GM23248 (cell line): ENCODE measurements at regions not wholly inside any gene's neighbourhood (a gene's known extent, or its start where the extent isn't known, plus 50 kb on each side); places are given as distances from the start of the nearest gene placed in this dataset.

Source experiments
- DNase-seq: peaks from one replicate; pipeline ENCODE4 v3.0.0-alpha.2; 2015
- H2AFZ ChIP-seq: fragments of 200-600 bp; sonication (generic); 2 replicates; pipeline ENCODE4 v1.6.1; 2016; ENCODE audit warnings: antibody characterized with exemption
- H3F3A ChIP-seq: fragments of 200-600 bp; sonication (generic); 2 replicates; pipeline ENCODE4 v1.6.1; 2016; ENCODE audit warnings: mild to moderate bottlenecking, antibody characterized with exemption, mixed run types; ENCODE audit not compliant: insufficient read depth
- H3K27ac ChIP-seq: fragments of 200-600 bp; sonication (generic); 2 replicates; pipeline ENCODE4 v1.5.1; 2016; ENCODE audit warnings: mild to moderate bottlenecking
- H3K27me3 ChIP-seq: fragments of 200-600 bp; sonication (generic); replicated peaks from 2 replicates; pipeline ENCODE4 v1.6.1; 2016; ENCODE audit warnings: mild to moderate bottlenecking; ENCODE audit not compliant: insufficient read depth
- H3K36me3 ChIP-seq: fragments of 200-600 bp; sonication (generic); 2 replicates; pipeline ENCODE4 v1.6.1; 2016; ENCODE audit warnings: low read depth, mild to moderate bottlenecking
- H3K4me1 ChIP-seq: fragments of 200-600 bp; sonication (generic); 2 replicates; pipeline ENCODE4 v1.6.1; 2016; ENCODE audit warnings: mild to moderate bottlenecking; ENCODE audit not compliant: insufficient read depth
- H3K4me2 ChIP-seq: fragments of 200-600 bp; sonication (generic); one replicate; pipeline ENCODE4 v1.6.1; 2016; ENCODE audit warnings: mild to moderate bottlenecking; ENCODE audit not compliant: unreplicated experiment
- H3K4me3 ChIP-seq: fragments of 200-600 bp; sonication (generic); 2 replicates; pipeline ENCODE4 v1.5.1; 2016; ENCODE audit warnings: mild to moderate bottlenecking
- H3K79me2 ChIP-seq: fragments of 200-600 bp; sonication (generic); 2 replicates; pipeline ENCODE4 v1.6.1; 2016; ENCODE audit warnings: mild to moderate bottlenecking; ENCODE audit not compliant: insufficient read depth
- H3K9ac ChIP-seq: fragments of 200-600 bp; sonication (generic); 2 replicates; pipeline ENCODE4 v1.6.1; 2016; ENCODE audit warnings: mild to moderate bottlenecking
- H3K9me2 ChIP-seq: fragments of 200-600 bp; sonication (generic); 2 replicates; pipeline ENCODE4 v1.6.1; 2016; ENCODE audit warnings: mixed run types, mild to moderate bottlenecking, moderate library complexity; ENCODE audit not compliant: insufficient read depth
- H3K9me3 ChIP-seq: fragments of 200-600 bp; sonication (generic); one replicate; pipeline ENCODE4 v1.6.1; 2017; ENCODE audit warnings: low read depth
- H4K20me1 ChIP-seq: fragments of 200-600 bp; sonication (generic); 2 replicates; pipeline ENCODE4 v1.6.0; 2016; ENCODE audit not compliant: insufficient read depth
- EZH2 ChIP-seq: fragments of 200-600 bp; sonication (generic); IDR thresholded peaks from 2 replicates; pipeline ENCODE4 v1.6.1; 2018; ENCODE audit warnings: antibody characterized with exemption, mild to moderate bottlenecking; ENCODE audit not compliant: insufficient read depth, poor library complexity, severe bottlenecking
- EZH2phosphoT487 ChIP-seq: fragments of 200-600 bp; sonication (generic); IDR thresholded peaks from 2 replicates; pipeline ENCODE4 v1.6.1; 2018; ENCODE audit warnings: antibody characterized with exemption, moderate library complexity, mild to moderate bottlenecking, low read depth; ENCODE audit not compliant: insufficient read depth
- WGBS, 2 experiments: methylation state at CpG; one replicate each; pipeline ENCODE4 v1.1.6; 2015 to 2017; ENCODE audit warnings: low lambda C conversion rate in 2 of 2, low coverage in 1 of 2; ENCODE audit errors: missing lambda C conversion rate in 2 of 2; 5-methylcytosine and 5-hydroxymethylcytosine counted together
- in situ Hi-C: fragments of 300-500 bp; cut with MboI; formaldehyde crosslinking; loops from 2 replicates; pipeline ENCODE4 v1.15.0; 2020

DNA sequence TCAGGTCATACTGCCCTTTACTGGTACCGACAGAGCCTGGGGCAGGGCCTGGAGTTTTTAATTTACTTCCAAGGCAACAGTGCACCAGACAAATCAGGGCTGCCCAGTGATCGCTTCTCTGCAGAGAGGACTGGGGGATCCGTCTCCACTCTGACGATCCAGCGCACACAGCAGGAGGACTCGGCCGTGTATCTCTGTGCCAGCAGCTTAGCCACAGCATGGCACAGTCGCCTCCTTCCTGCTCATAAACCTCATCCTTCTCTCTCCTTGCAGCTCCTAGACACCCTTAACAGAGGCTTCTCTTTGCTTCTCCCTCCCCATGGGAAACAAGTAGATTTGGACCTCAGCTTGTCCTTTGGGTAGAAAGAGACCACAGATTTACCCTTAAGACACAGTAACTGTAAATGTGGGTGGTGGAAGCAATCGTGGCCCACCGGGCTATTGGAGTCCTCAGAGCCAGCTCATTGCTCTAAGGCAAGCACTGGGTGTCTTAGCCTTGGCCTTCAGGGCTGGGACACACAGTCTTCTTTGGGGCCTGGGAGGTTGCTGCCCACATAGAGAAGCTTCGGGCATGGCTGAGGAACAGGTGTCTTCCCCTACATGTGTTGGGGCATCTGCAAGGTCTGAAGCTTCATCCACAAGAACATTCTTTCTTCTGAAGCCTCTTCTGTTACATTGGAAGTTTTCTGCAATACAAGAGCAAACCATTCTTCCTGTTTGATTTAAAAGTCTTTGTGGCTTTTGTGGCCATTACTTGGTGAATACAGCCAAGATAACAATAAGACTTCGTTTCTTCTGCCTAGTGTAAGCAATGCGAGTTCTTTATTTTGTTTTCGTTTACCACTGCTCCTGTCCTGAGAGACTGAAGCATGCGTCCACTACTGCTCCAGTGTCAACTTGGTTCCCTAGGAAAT is 95.5 kb upstream of the PRSS58 start:
- WGBS, 2 experiments = 53% methylated on average over 15 of the region's 15 CpGs
- Histone ChIP-seq H3K36me3 (no peaks in the 10 kb centered on the region), H3K79me2 (no peaks in the 10 kb centered on the region), H3F3A (peaks cover 9% of the 10 kb centered on the region), H3K27ac (no peak overlapping the region), H3K9me3 (no peaks in the 10 kb centered on the region), H3K4me2 (no peak overlapping the region), H2AFZ (no peak overlapping the region), H3K4me3 (no peak overlapping the region), H3K9me2 (no peaks in the 10 kb centered on the region), H3K4me1 (no peaks in the 10 kb centered on the region), H3K9ac (no peak overlapping the region), H4K20me1 (no peaks in the 10 kb centered on the region), H3K27me3 (peaks cover 29% of the 10 kb centered on the region)
- DNase-seq = no peak
- TF ChIP-seq EZH2 (no peak), EZH2phosphoT487 (no peak)
- in situ Hi-C loops = no loop called here

GRCh38 chr7:142352543-142352942 is 94.7 kb upstream of the PRSS58 start:
- WGBS, 2 experiments = 60 to 69% methylated on average over 9 of the region's 9 CpGs
- DNase-seq = no peak
- Histone ChIP-seq H3K9me3 (no peaks in the 10 kb centered on the region), H3K4me1 (no peaks in the 10 kb centered on the region), H3K27me3 (peaks cover 30% of the 10 kb centered on the region), H3K79me2 (no peaks in the 10 kb centered on the region), H3F3A (peaks cover 9% of the 10 kb centered on the region), H3K9me2 (no peaks in the 10 kb centered on the region), H3K4me2 (no peak overlapping the region), H3K4me3 (no peak overlapping the region), H4K20me1 (no peaks in the 10 kb centered on the region), H3K9ac (no peak overlapping the region), H3K36me3 (no peaks in the 10 kb centered on the region), H2AFZ (no peak overlapping the region), H3K27ac (no peak overlapping the region)
- TF ChIP-seq EZH2 = no peak
- in situ Hi-C loops = no loop called here

- H3K79me2 ChIP-seq = no peaks in the 10 kb centered on the region
- H3K4me3 ChIP-seq = no peak overlapping the region
- H3F3A ChIP-seq = peaks cover 9% of the 10 kb centered on the region
- TF ChIP-seq EZH2phosphoT487 = no peak
- no peak for TF ChIP-seq EZH2
- H3K27me3 ChIP-seq = peaks cover 40% of the 10 kb centered on the region
- no peaks in the 10 kb centered on the region for H3K9me2 ChIP-seq
- H4K20me1 ChIP-seq = no peaks in the 10 kb centered on the region
- no peak overlapping the region for H3K4me2 ChIP-seq
- no peaks in the 10 kb centered on the region for H3K9me3 ChIP-seq
- no peak for DNase-seq
- H3K4me1 ChIP-seq = no peaks in the 10 kb centered on the region
- 48 to 50% methylated on average over 5 of the region's 5 CpGs for WGBS, 2 experiments
- no peaks in the 10 kb centered on the region for H3K36me3 ChIP-seq
- in situ Hi-C loops = no loop called here
- H2AFZ ChIP-seq = no peak overlapping the region
- H3K27ac ChIP-seq = no peak overlapping the region
- no peak overlapping the region for H3K9ac ChIP-seq
These were observed 93.3 kb upstream of the PRSS58 start for GRCh38 chr7:142351145-142351544.

GRCh38 chr7:142349670-142350405 is 92.0 kb upstream of the PRSS58 start:
- Histone ChIP-seq H3K4me1 (no peaks in the 10 kb centered on the region), H3F3A (peaks cover 3% of the 10 kb centered on the region; the same call in 1 of the 2 replicates), H4K20me1 (no peaks in the 10 kb centered on the region), H3K79me2 (no peaks in the 10 kb centered on the region), H3K9ac (no peak overlapping the region), H3K36me3 (no peaks in the 10 kb centered on the region), H3K9me2 (no peaks in the 10 kb centered on the region), H3K4me2 (no peak overlapping the region), H3K4me3 (no peak overlapping the region), H3K27ac (no peak overlapping the region), H3K9me3 (no peaks in the 10 kb centered on the region), H3K27me3 (peaks cover 51% of the 10 kb centered on the region), H2AFZ (no peak overlapping the region)
- in situ Hi-C loops = no loop called here
- DNase-seq = no peak
- no peak for TF ChIP-seq EZH2phosphoT487
- no peak for TF ChIP-seq EZH2
- WGBS, 2 experiments = 36 to 44% methylated on average over 15 of the region's 15 CpGs
